Naive thymus-derived CD8-positive, alpha-beta T cell (primary cell): ENCODE measurements at regions not wholly inside any gene's neighbourhood (a gene's known extent, or its start where the extent isn't known, plus 50 kb on each side); places are given as distances from the start of the nearest gene placed in this dataset.

Source experiments
- ATAC-seq, 2 donors: fragments of 150-1000 bp; cut with Tn5 transposase in 1 of 2; sonication (Bioruptor Pico), chemical (Tn5 transposase) in 1 of 2; 1 replicate in 1 of 2; 2 replicates in 1 of 2; pipeline ENCODE4 v1.10.0; 2021; ENCODE audit warnings: mild to moderate bottlenecking in 2 of 2, moderate library complexity in 2 of 2
- POLR2A ChIA-PET: fragments of 350-600 bp; sonication (Branson Sonifier 250); formaldehyde crosslinking; loops from one replicate; lab custom pipeline; 2021; ENCODE audit warnings: antibody characterized with exemption; lab: Charles Lee
- DNase-seq, 10 donors: peaks; one replicate each; pipeline versions ENCODE4 v3.0.0 to v3.0.0-alpha.2; 2020 to 2022
- H3K27ac Mint-ChIP-seq, 10 donors: one replicate each; pipeline ENCODE4 v1.8.0; 2020 to 2022; ENCODE audit warnings: mild to moderate bottlenecking in 10 of 10, mixed read lengths in 10 of 10, moderate library complexity in 4 of 10, inconsistent platforms in 1 of 10
- H3K27me3 Mint-ChIP-seq, 5 donors: one replicate each; pipeline ENCODE4 v1.8.0; 2021 to 2022; ENCODE audit warnings: mixed read lengths in 5 of 5
- H3K36me3 Mint-ChIP-seq, 3 donors: one replicate each; pipeline ENCODE4 v1.8.0; 2020 to 2022; ENCODE audit warnings: mixed read lengths in 3 of 3, mild to moderate bottlenecking in 2 of 3, inconsistent platforms in 1 of 3
- H3K4me1 Mint-ChIP-seq, 4 donors: one replicate each; pipeline ENCODE4 v1.8.0; 2021 to 2022; ENCODE audit warnings: mixed read lengths in 4 of 4
- H3K4me3 Mint-ChIP-seq, 10 donors: one replicate each; pipeline ENCODE4 v1.8.0; 2020 to 2022; ENCODE audit warnings: mild to moderate bottlenecking in 10 of 10, mixed read lengths in 10 of 10, moderate library complexity in 6 of 10, inconsistent platforms in 1 of 10
- H3K9me3 Mint-ChIP-seq, 9 donors: one replicate each; pipeline ENCODE4 v1.8.0; 2020 to 2022; ENCODE audit warnings: mixed read lengths in 9 of 9, mild to moderate bottlenecking in 3 of 9, inconsistent platforms in 1 of 9, moderate library complexity in 1 of 9

DNA sequence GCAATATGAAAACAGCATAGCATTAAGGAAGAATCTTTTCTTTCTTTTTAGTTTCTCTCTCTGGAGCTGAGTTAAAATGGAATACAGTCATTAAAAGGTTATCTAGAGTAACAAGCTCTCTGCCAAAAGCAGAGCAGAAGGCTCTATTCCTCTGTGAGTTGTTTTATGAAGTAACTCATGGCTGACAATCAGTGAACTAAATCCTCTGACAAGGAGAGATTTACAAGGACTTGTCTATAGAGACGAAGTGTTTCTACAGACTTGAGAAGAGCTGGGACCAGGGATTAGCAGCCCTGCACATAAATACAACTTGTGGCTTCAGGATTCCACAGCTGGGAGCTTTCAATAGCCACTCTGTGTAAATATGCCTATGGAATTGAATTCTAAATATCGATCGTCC lies 192.5 kb upstream of the RAG2 start:
- Mint-ChIP-seq H3K27me3 (peaks cover 7 to 14% (median 9%) of the 10 kb centered on the region in 5 donors), H3K9me3 (no peaks in the 10 kb centered on the region), H3K36me3 (no peaks in the 10 kb centered on the region), H3K27ac (no peak overlapping the region), H3K4me3 (no peak overlapping the region), H3K4me1 (no peaks in the 10 kb centered on the region)
- DNase-seq (no peak), ATAC-seq (no peak)
- POLR2A ChIA-PET, result no interaction called here

DNA sequence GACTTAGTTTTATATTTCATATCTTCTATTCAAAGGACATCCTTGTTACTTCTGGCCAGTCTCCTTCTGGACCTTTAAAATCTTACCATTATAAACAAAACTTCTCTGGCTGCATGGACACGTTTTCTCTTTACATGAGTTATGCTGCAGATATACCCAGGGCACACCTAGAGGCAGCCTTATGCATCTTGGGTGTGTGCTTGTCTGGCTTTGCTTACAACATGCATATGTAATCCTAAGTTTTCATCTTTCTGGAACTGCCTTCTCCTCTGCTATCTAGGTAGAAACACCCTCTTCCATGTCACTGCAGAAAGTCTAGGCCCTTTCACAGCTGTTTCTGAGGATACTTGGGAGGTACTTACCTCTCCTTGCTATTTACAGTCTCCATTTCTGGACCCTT lies 185.8 kb upstream of the RAG2 start:
- Mint-ChIP-seq H3K27me3 (peaks cover 9 to 34% (median 22%) of the 10 kb centered on the region in 5 donors), H3K9me3 (peaks cover 0 to 3% (median 0%) of the 10 kb centered on the region in 9 donors), H3K27ac (no peak overlapping the region), H3K36me3 (no peaks in the 10 kb centered on the region), H3K4me3 (no peak overlapping the region), H3K4me1 (no peaks in the 10 kb centered on the region)
- POLR2A ChIA-PET, result no interaction called here
- ATAC-seq (no peak), DNase-seq (no peak)

DNA sequence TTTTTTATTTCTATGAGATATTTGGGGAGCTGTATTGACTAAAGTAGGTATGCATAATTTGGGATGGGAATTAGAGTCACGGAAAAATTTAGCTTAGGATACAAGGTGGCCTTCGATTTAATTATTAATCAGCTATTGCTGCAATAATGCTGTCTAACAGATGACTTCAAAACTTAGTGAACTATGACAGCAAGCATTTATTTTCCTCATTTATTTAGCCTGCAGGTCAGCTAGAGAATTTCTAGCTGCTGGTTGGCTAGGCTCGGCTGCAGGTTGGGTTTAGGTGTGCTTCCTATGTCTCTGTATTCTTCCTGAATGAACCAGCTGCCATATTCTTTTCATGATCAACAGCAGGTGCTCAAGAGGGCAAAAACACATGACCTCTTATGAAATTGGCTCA lies 181.8 kb upstream of the RAG2 start:
- H3K4me3 Mint-ChIP-seq, result no peak overlapping the region
- no peak overlapping the region for H3K27ac Mint-ChIP-seq
- no peaks in the 10 kb centered on the region for H3K4me1 Mint-ChIP-seq
- POLR2A ChIA-PET, result no interaction called here
- peaks cover 0 to 4% (median 0%) of the 10 kb centered on the region in 9 donors for H3K9me3 Mint-ChIP-seq
- DNase-seq (no peak), ATAC-seq (no peak)
- H3K36me3 Mint-ChIP-seq, result no peaks in the 10 kb centered on the region
- H3K27me3 Mint-ChIP-seq, result peaks cover 7 to 21% (median 16%) of the 10 kb centered on the region in 5 donors

DNA sequence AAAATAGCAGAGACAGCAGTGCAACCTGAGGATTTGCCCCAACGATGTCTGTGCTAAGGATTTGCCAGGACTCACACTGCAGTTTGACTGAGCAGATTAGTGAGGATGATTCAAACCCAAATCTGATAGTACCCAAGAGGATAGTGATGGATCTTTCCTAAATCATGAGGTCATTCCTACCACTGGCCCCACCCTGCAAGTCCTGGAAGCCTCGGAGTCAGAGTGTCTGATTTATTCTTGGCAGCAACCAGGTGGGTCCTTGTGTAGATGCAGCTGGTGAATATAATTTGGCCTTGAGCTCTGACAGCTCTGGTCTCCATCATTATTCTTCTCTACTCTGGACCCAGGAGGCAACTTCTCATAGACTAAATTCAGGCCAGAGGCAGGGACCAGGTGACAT lies 179.3 kb upstream of the RAG2 start:
- ATAC-seq (no peak), DNase-seq (no peak)
- no peak overlapping the region for H3K4me3 Mint-ChIP-seq
- POLR2A ChIA-PET, result no interaction called here
- peaks cover 0 to 4% (median 0%) of the 10 kb centered on the region in 9 donors for H3K9me3 Mint-ChIP-seq
- H3K27me3 Mint-ChIP-seq, result peaks cover 6 to 14% (median 10%) of the 10 kb centered on the region in 5 donors
- H3K36me3 Mint-ChIP-seq, result no peaks in the 10 kb centered on the region
- no peaks in the 10 kb centered on the region for H3K4me1 Mint-ChIP-seq
- no peak overlapping the region for H3K27ac Mint-ChIP-seq

DNA sequence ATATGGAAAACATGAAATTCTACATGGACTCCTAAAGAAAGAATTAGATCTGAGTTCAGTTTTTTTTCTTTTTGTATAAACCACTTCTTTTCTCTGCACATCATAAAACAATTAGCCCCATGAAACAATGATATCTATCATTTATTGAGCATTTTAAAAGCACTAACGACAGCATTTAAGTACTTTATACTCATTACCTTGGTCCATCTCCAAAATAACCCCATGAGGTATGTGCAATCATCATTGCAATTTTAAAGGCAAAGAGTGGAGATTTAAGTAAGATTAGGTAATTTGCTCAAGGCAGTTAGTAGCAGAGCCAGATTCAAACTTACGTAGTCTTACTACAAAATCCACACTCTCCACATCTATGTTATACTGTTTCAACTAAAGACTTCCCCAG lies 177.7 kb upstream of the RAG2 start:
- Mint-ChIP-seq H3K36me3 (no peaks in the 10 kb centered on the region), H3K4me3 (no peak overlapping the region), H3K27ac (no peak overlapping the region), H3K9me3 (peaks cover 0 to 2% (median 0%) of the 10 kb centered on the region in 9 donors), H3K4me1 (no peaks in the 10 kb centered on the region), H3K27me3 (peaks cover 2 to 12% (median 10%) of the 10 kb centered on the region in 5 donors)
- no peak for DNase-seq
- POLR2A ChIA-PET, result no interaction called here
- no peak for ATAC-seq

DNA sequence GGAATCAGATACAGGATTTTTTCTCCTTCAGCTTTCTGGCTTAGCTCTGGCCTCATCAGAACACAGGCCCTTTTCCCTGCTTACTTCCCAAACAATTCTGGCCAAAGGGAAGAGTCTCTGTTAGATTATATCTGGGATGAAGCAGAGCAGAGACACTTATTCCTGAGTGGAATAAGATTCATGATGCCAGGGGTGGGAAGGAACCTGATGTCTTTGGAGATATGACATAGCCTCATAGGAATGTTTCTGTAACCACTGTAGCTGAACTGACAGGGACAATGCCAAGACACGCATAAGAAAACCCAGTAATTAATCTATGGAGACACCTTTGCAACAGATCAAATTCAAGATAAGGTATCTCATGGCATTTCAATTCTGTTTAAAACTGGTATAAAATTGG lies 177.1 kb upstream of the RAG2 start:
- POLR2A ChIA-PET, result no interaction called here
- H3K36me3 Mint-ChIP-seq, result no peaks in the 10 kb centered on the region
- no peaks in the 10 kb centered on the region for H3K4me1 Mint-ChIP-seq
- ATAC-seq, result no peak
- H3K4me3 Mint-ChIP-seq, result no peak overlapping the region
- peaks cover 3 to 17% (median 11%) of the 10 kb centered on the region in 5 donors for H3K27me3 Mint-ChIP-seq
- H3K27ac Mint-ChIP-seq, result no peak overlapping the region
- DNase-seq, result no peak
- peaks cover 0 to 2% (median 0%) of the 10 kb centered on the region in 9 donors for H3K9me3 Mint-ChIP-seq

DNA sequence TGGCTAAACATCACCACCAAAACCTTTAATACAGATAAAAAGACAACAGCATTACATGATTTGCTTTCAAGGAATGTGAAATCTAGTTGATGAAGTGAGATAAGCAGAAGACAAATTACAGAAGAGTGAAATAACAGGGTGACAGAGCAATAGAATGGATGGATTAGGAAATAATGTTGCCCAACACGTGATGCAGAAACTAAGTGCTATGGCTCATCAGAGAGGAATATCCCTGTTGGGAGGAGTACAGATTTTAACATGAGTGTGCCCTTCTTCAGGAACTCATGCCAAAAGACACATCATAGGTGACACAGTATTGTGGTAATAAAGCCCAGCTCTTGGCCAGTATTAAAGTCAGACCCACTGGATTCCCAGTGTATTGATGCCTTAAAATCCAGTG lies 176.6 kb upstream of the RAG2 start:
- DNase-seq (no peak), ATAC-seq (no peak)
- Mint-ChIP-seq H3K27ac (no peak overlapping the region), H3K36me3 (no peaks in the 10 kb centered on the region), H3K4me1 (no peaks in the 10 kb centered on the region), H3K9me3 (peaks cover 0 to 1% (median 0%) of the 10 kb centered on the region in 9 donors), H3K27me3 (peaks cover 4 to 18% (median 11%) of the 10 kb centered on the region in 5 donors), H3K4me3 (no peak overlapping the region)
- POLR2A ChIA-PET, result no interaction called here

DNA sequence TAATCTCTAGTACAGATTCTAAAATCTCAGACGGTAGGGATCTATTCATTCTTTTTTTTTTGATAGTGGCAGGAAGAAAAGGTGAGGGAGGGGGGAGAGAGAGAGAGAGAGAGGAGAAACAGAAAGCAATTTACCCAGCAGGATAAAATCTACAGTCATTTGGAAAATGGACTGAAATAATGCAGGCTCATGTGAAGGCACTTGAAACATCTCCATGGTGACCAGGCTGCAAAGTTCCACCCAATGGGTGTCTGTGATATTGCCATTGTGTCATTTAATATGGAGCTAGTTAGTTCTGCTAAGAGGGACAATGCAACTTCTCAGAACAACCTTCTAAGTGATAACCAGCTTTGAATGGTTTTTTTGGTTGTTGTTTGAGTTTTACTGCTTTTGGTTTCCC lies 165.2 kb upstream of the RAG2 start:
- ATAC-seq (no peak), DNase-seq (no peak)
- Mint-ChIP-seq H3K27me3 (peaks cover 0 to 9% (median 4%) of the 10 kb centered on the region in 5 donors), H3K9me3 (peaks cover 0 to 4% (median 2%) of the 10 kb centered on the region in 9 donors), H3K27ac (no peak overlapping the region), H3K4me1 (no peaks in the 10 kb centered on the region), H3K36me3 (no peaks in the 10 kb centered on the region), H3K4me3 (no peak overlapping the region)
- POLR2A ChIA-PET, result no interaction called here

DNA sequence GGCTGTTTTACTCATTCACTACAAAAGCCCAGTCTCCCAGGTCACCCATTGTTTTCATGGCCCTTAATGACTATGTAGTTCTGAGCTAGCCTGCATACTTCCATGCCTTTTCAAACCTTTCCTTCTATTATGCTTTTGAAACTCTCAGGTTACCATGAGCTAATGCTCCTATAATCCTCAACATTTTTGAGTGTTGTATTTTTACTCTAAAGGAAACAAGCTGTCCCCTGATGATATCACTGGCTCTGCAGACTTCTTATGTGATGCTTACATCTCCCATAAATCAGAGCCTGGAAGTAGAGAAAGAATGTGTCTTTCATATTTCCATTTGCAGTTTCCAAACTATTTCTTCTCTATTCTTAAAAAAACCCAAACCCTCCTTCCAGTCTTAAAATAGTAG lies 159.0 kb upstream of the RAG2 start:
- Mint-ChIP-seq H3K4me1 (no peaks in the 10 kb centered on the region), H3K4me3 (no peak overlapping the region), H3K27ac (no peak overlapping the region), H3K36me3 (no peaks in the 10 kb centered on the region), H3K27me3 (peaks cover 5 to 20% (median 16%) of the 10 kb centered on the region in 5 donors), H3K9me3 (peaks cover 0 to 4% (median 0%) of the 10 kb centered on the region in 9 donors)
- no peak for ATAC-seq
- DNase-seq, result no peak
- POLR2A ChIA-PET, result no interaction called here

DNA sequence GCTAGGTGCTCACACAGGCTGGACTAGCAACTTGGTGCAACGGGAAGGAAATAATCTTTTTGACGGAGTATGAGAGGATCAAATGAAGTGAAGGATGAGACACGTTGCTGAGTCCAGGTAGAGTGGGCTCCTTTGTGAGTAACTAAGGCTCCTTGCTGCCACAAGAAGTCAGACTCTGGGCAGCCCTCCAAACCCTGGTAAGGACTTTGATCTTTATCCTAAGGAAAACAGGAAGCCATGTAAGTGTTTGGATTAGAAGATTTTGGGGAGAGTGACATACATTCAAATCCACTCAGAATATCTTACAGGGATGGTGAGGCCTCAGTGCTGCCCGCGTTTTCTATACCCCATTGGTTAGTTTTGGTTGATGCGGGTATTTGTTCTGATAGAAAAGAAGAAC lies 155.9 kb upstream of the RAG2 start:
- H3K4me1 Mint-ChIP-seq, result no peaks in the 10 kb centered on the region
- no peak for DNase-seq
- H3K36me3 Mint-ChIP-seq, result no peaks in the 10 kb centered on the region
- H3K27ac Mint-ChIP-seq, result no peak overlapping the region
- no peak for ATAC-seq
- peaks cover 6 to 25% (median 16%) of the 10 kb centered on the region in 5 donors for H3K27me3 Mint-ChIP-seq
- POLR2A ChIA-PET, result no interaction called here
- no peaks in the 10 kb centered on the region for H3K9me3 Mint-ChIP-seq
- H3K4me3 Mint-ChIP-seq, result no peak overlapping the region

DNA sequence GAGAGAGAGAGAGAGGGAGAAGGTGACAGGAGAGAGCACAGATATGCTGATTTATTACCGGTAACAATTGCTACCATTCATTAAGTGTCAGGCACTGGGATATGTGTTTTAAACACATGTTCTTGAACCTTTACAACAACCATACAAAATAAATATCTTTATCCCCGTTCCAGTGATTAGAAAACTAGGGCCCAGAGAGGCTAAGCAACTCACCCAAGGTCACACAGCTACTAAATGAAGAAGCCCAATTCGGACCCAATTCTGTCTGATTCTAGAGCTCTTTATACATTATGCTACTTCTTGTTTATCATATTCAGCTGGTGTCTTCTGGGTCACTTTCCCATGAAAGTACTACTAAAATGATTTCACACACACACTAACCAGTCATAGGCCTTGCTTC lies 154.0 kb upstream of the RAG2 start:
- Mint-ChIP-seq H3K27ac (no peak overlapping the region), H3K36me3 (no peaks in the 10 kb centered on the region), H3K4me1 (peaks cover 0 to under 1% (median 0%) of the 10 kb centered on the region in 4 donors), H3K4me3 (no peak overlapping the region), H3K9me3 (no peaks in the 10 kb centered on the region), H3K27me3 (peaks cover 13 to 35% (median 20%) of the 10 kb centered on the region in 5 donors)
- no peak for DNase-seq
- POLR2A ChIA-PET, result no interaction called here
- no peak for ATAC-seq

DNA sequence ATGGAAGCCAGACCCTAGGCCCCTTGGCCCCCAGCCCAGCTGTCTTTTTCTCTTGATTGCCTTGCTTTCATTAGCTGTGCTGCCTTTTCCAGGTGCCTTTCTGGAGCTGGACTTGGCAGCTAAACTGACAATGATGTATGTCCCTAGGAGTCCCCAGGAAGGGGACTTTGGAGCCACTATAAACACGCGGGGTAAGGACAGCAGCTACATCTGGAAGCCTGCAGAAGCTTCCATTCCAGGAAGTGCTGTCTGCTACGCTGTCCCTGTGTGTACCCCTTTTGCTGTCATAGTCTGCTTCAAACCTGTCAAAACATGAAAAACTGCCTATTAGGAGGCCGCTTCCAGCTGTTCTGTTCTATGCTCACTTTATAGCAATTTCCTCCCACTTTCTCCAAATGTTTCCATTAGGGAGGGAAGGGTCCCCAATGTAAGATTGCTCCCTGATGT lies 153.3 kb upstream of the RAG2 start:
- H3K27me3 Mint-ChIP-seq, result peaks cover 14 to 37% (median 19%) of the 10 kb centered on the region in 5 donors
- POLR2A ChIA-PET, result no interaction called here
- ATAC-seq (no peak), DNase-seq (no peak)
- H3K27ac Mint-ChIP-seq, result no peak overlapping the region
- H3K36me3 Mint-ChIP-seq, result no peaks in the 10 kb centered on the region
- H3K4me3 Mint-ChIP-seq, result no peak overlapping the region
- H3K4me1 Mint-ChIP-seq, result peaks cover 0 to 2% (median 0%) of the 10 kb centered on the region in 4 donors
- no peaks in the 10 kb centered on the region for H3K9me3 Mint-ChIP-seq

DNA sequence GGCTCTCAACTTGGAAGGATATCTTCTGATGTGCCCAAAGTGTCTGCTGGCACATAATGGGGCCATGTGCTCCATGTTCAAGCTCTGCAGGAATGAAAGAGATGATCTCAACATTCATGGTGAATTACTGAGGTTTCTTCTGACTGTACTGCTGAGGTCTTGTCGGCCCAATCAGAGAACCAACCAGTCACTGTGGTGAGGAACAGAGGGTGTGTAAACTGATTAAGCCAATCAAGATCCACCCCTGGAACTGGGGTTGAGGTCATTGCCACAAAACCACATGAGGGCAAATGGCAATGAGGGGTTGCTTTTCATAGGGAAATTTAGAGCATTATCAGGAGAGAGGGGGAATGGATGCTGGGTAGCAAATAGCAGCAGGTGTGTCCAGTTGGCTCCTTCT lies 152.3 kb upstream of the RAG2 start:
- Mint-ChIP-seq H3K4me1 (peaks cover 0 to 2% (median 0%) of the 10 kb centered on the region in 4 donors), H3K4me3 (no peak overlapping the region), H3K27ac (no peak overlapping the region), H3K36me3 (no peaks in the 10 kb centered on the region), H3K9me3 (no peaks in the 10 kb centered on the region), H3K27me3 (peaks cover 16 to 45% (median 19%) of the 10 kb centered on the region in 5 donors)
- ATAC-seq (no peak), DNase-seq (no peak)
- POLR2A ChIA-PET, result no interaction called here

DNA sequence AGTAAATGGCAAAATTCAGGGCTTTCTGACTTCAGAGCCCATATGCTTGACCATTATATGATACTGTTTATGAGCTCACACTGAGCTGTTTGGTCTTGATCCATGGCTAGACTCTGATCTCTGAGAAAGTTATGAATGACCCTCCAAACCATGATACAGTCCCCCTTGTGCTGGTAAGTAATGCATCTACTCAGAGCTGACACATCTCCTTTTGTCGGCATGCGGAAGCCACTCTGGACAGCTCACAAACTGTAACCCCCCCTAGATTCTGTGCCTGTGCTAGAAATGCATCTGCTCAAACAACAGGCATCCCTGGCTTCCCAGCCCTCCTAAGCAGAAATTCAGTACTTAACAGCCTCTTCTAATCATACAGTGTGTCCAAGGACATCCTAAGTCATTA lies 150.8 kb upstream of the RAG2 start:
- Mint-ChIP-seq H3K9me3 (no peaks in the 10 kb centered on the region), H3K27me3 (peaks cover 22 to 54% (median 27%) of the 10 kb centered on the region in 5 donors), H3K4me1 (peaks cover 0 to 7% (median 5%) of the 10 kb centered on the region in 4 donors), H3K4me3 (no peak overlapping the region), H3K27ac (no peak overlapping the region), H3K36me3 (no peaks in the 10 kb centered on the region)
- no peak for ATAC-seq
- POLR2A ChIA-PET, result no interaction called here
- DNase-seq, result no peak
